OCI-LY1 (cell line): ENCODE measurements at regions not wholly inside any gene's neighbourhood (a gene's known extent, or its start where the extent isn't known, plus 50 kb on each side); places are given as distances from the start of the nearest gene placed in this dataset.

ENCODE experiments used
- CTCF ChIP-seq: fragments of 200-600 bp; sonication (generic), shearing (Covaris generic); IDR thresholded peaks from 2 replicates; pipeline ENCODE4 v1.5.1; 2017; ENCODE audit warnings: mild to moderate bottlenecking, antibody characterized with exemption, low read length, moderate library complexity, mixed read lengths
- EZH2 ChIP-seq: fragments of 200-600 bp; sonication (generic), shearing (Covaris generic); IDR thresholded peaks from 2 replicates; pipeline ENCODE4 v1.8.0; 2017; ENCODE audit warnings: borderline replicate concordance, mixed run types, mild to moderate bottlenecking, antibody characterized with exemption, low read length, moderate library complexity, mixed read lengths

GRCh38 chr16:51526621-51527020, 375.6 kb upstream of the SALL1 start:
- no peak for TF ChIP-seq CTCF
- no peak for TF ChIP-seq EZH2
